Uterus (tissue), 3 donors: ENCODE measurements at regions not wholly inside any gene's neighbourhood (a gene's known extent, or its start where the extent isn't known, plus 50 kb on each side); places are given as distances from the start of the nearest gene placed in this dataset.

Experiments
- DNase-seq, 2 donors: peaks; one replicate each; pipeline ENCODE4 v3.0.0-alpha.2; 2019 to 2020
- H3K27ac ChIP-seq, 2 donors: fragments of 200-600 bp; sonication (generic); 1 replicate in 1 of 2; 2 replicates in 1 of 2; pipeline ENCODE4 v1.5.1; 2016 to 2018
- H3K27me3 ChIP-seq, 2 donors: fragments of 200-600 bp; sonication (generic); one replicate each; pipeline ENCODE4 v1.5.1; 2018 to 2019; ENCODE audit warnings: control low read depth in 1 of 2
- H3K36me3 ChIP-seq, 2 donors: fragments of 200-600 bp; sonication (generic); one replicate each; pipeline ENCODE4 v1.5.1; 2019; ENCODE audit warnings: control low read depth in 1 of 2
- H3K4me1 ChIP-seq, 2 donors: fragments of 200-600 bp; sonication (generic); one replicate each; pipeline ENCODE4 v1.5.1; 2018 to 2019; ENCODE audit warnings: control low read depth in 1 of 2
- H3K4me3 ChIP-seq, 2 donors: fragments of 200-600 bp; sonication (generic); 1 replicate in 1 of 2; 2 replicates in 1 of 2; pipeline ENCODE4 v1.5.1; 2018 to 2019; ENCODE audit warnings: mild to moderate bottlenecking in 1 of 2
- H3K9me3 ChIP-seq, 2 donors: fragments of 200-600 bp; sonication (generic); one replicate each; pipeline ENCODE4 v1.5.1; 2019; ENCODE audit warnings: control low read depth in 1 of 2
- CTCF ChIP-seq, 4 experiments: fragments of 200-600 bp in 2 of 4; fragments of 450-650 bp in 2 of 4; sonication (generic) in 2 of 4; IDR thresholded peaks; one replicate each; pipeline ENCODE4 v1.5.1; 2016 to 2019; ENCODE audit warnings: antibody characterized with exemption in 4 of 4, mild to moderate bottlenecking in 2 of 4, moderate library complexity in 1 of 4
- POLR2A ChIP-seq, 2 donors: fragments of 450-650 bp; IDR thresholded peaks; one replicate each; pipeline ENCODE4 v1.6.1; 2016; ENCODE audit warnings: antibody characterized with exemption in 2 of 2, mild to moderate bottlenecking in 1 of 2, moderate library complexity in 1 of 2
- intact Hi-C: fragments of 100-400 bp; cut with DNase I; formaldehyde crosslinking; loops from one replicate; pipeline ENCODE4 v1.15.1; 2023; ENCODE audit warnings: low total_unique reads
- donor health status: DM: yes; HTN: yes; CAD: no.

- TF ChIP-seq CTCF (IDR thresholded peaks at IDR 0.05) (no peak), POLR2A (IDR thresholded peaks at IDR 0.05) (no peak)
- no peak overlapping the region for H3K27ac ChIP-seq
- DNase-seq, result no peak
- no peaks in the 10 kb centered on the region for H3K36me3 ChIP-seq
- H3K4me3 ChIP-seq, result no peak overlapping the region
- H3K27me3 ChIP-seq, result no peaks in the 10 kb centered on the region
- no peaks in the 10 kb centered on the region for H3K4me1 ChIP-seq
- intact Hi-C loops, result no loop called here
- H3K9me3 ChIP-seq, result no peaks in the 10 kb centered on the region
These were observed 515.3 kb downstream of the RMST start for GRCh38 chr12:97977870-97978405.

GRCh38 chr12:97982684-97983083, 520.1 kb downstream of the RMST start:
- H3K27me3 ChIP-seq, result no peaks in the 10 kb centered on the region
- no peaks in the 10 kb centered on the region for H3K36me3 ChIP-seq
- H3K9me3 ChIP-seq, result no peaks in the 10 kb centered on the region
- intact Hi-C loops, result no loop called here
- H3K4me3 ChIP-seq, result no peak overlapping the region
- H3K27ac ChIP-seq, result no peak overlapping the region
- DNase-seq, result no peak
- no peak for TF ChIP-seq POLR2A (IDR thresholded peaks at IDR 0.05)
- TF ChIP-seq CTCF (IDR thresholded peaks at IDR 0.05), result no peak
- no peaks in the 10 kb centered on the region for H3K4me1 ChIP-seq

GRCh38 chr12:97983796-97984195, 521.2 kb downstream of the RMST start:
- no peak for DNase-seq
- intact Hi-C loops, result no loop called here
- Histone ChIP-seq H3K27ac (no peak overlapping the region), H3K36me3 (no peaks in the 10 kb centered on the region), H3K9me3 (no peaks in the 10 kb centered on the region), H3K4me1 (no peaks in the 10 kb centered on the region), H3K27me3 (no peaks in the 10 kb centered on the region), H3K4me3 (no peak overlapping the region)
- TF ChIP-seq POLR2A (IDR thresholded peaks at IDR 0.05) (no peak), CTCF (IDR thresholded peaks at IDR 0.05) (no peak)

- TF ChIP-seq POLR2A (IDR thresholded peaks at IDR 0.05) (no peak), CTCF (IDR thresholded peaks at IDR 0.05) (no peak)
- no peak for DNase-seq
- intact Hi-C loops, result no loop called here
- H3K36me3 ChIP-seq, result no peaks in the 10 kb centered on the region
- H3K9me3 ChIP-seq, result no peaks in the 10 kb centered on the region
- H3K4me3 ChIP-seq, result no peak overlapping the region
- no peak overlapping the region for H3K27ac ChIP-seq
- no peaks in the 10 kb centered on the region for H3K27me3 ChIP-seq
- H3K4me1 ChIP-seq, result no peaks in the 10 kb centered on the region
These were observed 521.8 kb downstream of the RMST start for GRCh38 chr12:97984436-97984835.

- no peaks in the 10 kb centered on the region for H3K27me3 ChIP-seq
- intact Hi-C loops, result no loop called here
- no peak overlapping the region for H3K4me3 ChIP-seq
- no peaks in the 10 kb centered on the region for H3K4me1 ChIP-seq
- H3K9me3 ChIP-seq, result no peaks in the 10 kb centered on the region
- no peak for DNase-seq
- TF ChIP-seq CTCF (IDR thresholded peaks at IDR 0.05) (no peak), POLR2A (IDR thresholded peaks at IDR 0.05) (no peak)
- no peak overlapping the region for H3K27ac ChIP-seq
- no peaks in the 10 kb centered on the region for H3K36me3 ChIP-seq
These were observed 522.5 kb downstream of the RMST start for GRCh38 chr12:97984974-97985580.
